HG03060 (cell line): ENCODE measurements at regions not wholly inside any gene's neighbourhood (a gene's known extent, or its start where the extent isn't known, plus 50 kb on each side); places are given as distances from the start of the nearest gene placed in this dataset.

Experiments
- ATAC-seq: cut with Tn5 transposase; IDR thresholded peaks from one replicate; pipeline ENCODE4 v1.9.1; 2021; ENCODE audit warnings: low read depth, moderate number of reproducible peaks; ENCODE audit not compliant: unreplicated experiment

GRCh38 chr1:83735526-83735925, 263.4 kb downstream of the TTLL7 start:
- ATAC-seq, result no peak

DNA sequence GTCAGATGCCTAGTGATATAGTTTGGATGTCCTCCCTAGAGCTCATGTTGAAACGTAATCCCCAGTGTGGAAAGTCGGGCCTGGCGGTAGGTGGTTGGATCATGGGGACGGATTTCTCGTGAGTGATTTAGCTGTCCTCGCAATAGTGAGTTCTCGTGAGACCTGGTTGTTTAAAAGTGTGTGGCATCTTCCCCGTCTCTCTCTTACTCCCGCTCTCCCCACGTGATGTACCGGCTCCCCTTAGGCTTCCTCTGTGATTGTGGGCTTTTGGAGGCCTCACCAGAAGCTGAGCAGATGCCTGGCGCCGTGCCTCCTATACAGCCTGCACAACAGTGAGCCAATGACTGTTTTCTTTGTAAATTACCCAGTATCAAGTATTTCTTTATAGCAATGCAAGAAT, 264.5 kb downstream of the TTLL7 start:
- ATAC-seq, result no peak

- ATAC-seq, result no peak
These were observed 273.1 kb downstream of the TTLL7 start for GRCh38 chr1:83725735-83726360.

- no peak for ATAC-seq
These were observed 280.6 kb downstream of the TTLL7 start for GRCh38 chr1:83718338-83718737.

GRCh38 chr1:83717785-83718184, 281.1 kb downstream of the TTLL7 start:
- ATAC-seq, result no peak

DNA sequence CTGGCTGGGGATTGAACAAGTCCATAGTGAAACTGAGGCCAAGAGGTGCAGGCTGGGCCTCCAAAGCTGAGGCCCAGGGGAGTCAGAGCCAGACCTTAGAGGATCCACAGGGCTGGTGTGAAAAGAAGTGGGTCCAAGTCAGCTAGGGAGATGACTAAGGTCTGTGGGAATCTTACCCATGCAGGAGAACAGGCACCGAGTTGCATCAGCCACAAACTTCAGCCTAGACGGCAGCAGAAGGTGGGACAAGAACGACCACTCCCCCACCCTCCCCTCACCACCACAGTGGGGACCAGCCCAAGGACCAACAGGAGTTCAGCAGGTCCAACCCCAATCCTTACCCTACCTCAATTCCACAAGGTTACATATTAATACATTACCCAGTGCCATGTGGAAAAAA, 282.3 kb downstream of the TTLL7 start:
- ATAC-seq, result no peak

- no peak for ATAC-seq
These were observed 283.4 kb downstream of the TTLL7 start for GRCh38 chr1:83715550-83715949.

DNA sequence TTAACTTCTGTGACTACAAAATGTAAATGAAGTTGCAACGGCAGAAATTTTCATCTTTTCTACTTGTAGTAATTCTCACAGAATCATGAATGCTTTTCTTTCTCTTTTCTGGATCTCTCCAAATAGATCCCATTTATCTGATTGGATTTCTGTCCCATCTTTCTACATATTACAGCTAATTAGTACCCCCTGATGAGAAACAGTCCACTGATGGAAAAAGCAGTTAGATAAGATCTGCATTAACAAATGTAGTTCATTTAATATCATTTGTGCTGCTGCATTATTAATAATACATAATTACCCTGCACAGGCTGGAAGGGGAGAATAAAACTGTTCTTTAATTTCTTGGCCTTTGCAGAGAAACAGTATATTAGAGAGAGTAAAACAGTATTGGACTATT, 289.3 kb downstream of the TTLL7 start:
- no peak for ATAC-seq

DNA sequence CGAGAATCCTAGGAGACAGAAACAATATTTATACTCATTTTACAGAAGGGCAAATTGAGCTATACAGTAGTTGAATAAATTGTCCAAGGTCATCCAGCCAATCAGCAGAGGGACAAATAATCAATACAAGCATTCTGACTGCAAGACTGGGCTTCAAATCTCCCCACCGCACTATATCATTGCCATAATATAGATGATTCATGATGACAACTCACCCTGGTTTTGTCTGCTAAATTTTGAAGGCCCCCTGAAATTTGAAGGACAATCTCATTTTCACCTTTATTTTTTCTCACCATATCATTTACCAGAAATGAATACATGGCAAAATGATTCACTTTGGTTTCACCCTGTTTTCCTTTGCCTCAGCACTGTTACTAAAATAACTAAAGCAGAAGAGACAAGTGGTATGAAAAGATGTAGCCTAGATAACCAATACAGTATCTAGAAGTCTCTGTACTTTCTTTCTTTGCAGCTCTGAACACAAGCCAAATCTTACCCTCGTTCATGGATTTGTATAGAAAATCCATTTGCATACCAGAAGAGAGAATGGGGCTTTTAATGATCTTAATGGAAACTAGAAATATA, 292.5 kb downstream of the TTLL7 start:
- no peak for ATAC-seq

- ATAC-seq, result no peak
These were observed 293.8 kb downstream of the TTLL7 start for GRCh38 chr1:83705091-83705490.

- no peak for ATAC-seq
These were observed 294.6 kb downstream of the TTLL7 start for GRCh38 chr1:83704350-83704749.

- ATAC-seq, result no peak
These were observed 296.6 kb downstream of the TTLL7 start for GRCh38 chr1:83702356-83702755.

DNA sequence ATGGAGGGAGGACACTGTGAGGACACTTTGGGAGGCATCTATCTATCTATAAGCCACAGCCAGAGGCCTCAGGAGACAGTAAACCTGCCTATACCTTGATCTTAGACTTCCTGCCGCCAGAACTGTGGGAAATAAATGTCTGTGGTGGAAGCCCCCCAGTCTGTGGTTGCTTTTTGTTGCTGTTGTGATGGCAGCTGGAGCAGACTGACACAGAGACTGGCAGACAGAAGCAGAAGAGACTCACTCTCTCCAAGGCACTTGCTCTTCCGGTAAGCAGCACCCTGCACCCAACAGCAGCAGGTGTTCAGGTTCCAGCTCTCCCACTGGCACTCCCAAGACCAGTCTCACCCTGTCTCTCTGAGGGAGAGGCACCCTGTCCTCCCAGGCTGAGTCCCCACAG, 297.6 kb downstream of the TTLL7 start:
- no peak for ATAC-seq

GRCh38 chr1:83698644-83699043, 300.3 kb downstream of the TTLL7 start:
- no peak for ATAC-seq

- ATAC-seq, result no peak
These were observed 301.0 kb downstream of the TTLL7 start for GRCh38 chr1:83697961-83698360.

GRCh38 chr1:83697220-83697619, 301.7 kb downstream of the TTLL7 start:
- no peak for ATAC-seq

DNA sequence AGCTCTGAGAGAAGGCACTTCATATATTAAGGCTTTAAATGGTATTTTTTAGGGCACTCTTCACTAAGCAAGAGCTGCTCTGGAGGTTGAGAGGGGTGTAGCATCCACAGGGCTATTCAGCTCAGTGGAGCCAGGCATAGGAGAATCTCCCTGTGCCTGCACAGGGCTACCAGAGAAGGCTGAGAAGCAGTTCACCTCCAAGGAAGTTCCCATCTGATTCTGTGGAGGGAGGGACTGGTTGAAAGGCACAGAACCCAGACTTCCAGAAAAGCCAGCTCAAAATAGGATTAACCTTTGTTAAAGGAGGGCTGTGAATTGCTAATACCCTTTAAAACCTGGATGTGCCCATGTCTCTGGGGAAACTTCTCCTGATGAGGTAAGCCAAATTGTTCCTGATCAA, 304.5 kb downstream of the TTLL7 start:
- no peak for ATAC-seq

DNA sequence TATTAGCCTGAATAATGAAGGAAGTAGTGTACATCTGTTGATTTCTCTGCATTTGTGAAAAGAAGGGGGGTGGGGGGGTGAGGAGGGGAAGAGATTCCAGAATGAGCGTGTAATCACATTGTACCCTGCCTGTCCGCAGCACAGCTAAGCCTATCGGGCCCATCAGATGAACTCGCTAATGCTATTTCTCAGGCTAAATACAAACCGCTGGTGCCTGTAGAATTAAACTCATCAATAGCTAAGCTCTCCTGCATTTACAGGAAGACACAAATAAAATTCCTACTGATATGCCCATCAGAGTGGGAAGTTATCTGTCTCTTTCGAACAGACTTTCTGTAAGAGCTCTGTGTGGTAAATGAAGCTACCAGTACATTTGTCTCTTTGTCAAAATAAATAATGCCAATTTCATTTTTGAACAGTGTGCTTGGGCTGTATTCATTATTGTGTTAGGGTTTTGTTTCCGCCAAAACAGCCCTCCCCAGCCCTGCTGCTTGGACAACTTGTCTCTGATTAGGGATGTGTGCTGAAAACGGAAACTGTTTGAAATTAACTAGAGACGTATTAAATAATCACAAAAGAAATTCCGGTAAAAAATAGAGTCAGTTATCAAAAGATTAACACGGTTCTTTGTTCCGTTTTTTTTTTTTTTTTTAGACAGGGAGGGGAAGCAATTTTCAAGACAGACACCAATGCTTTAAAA, 305.4 kb downstream of the TTLL7 start:
- no peak for ATAC-seq

GRCh38 chr1:83692524-83693381, 306.2 kb downstream of the TTLL7 start:
- no peak for ATAC-seq

GRCh38 chr1:83691953-83692500, 306.9 kb downstream of the TTLL7 start:
- ATAC-seq, result no peak
